HG03196 (cell line): ENCODE measurements at regions not wholly inside any gene's neighbourhood (a gene's known extent, or its start where the extent isn't known, plus 50 kb on each side); places are given as distances from the start of the nearest gene placed in this dataset.
"Not testable (repeated sequence)": the region's sequence is repeated elsewhere in the genome, so short reads cannot be mapped to it uniquely, and the experiment has no call there.

Experiments
- ATAC-seq: cut with Tn5 transposase; IDR thresholded peaks from one replicate; pipeline ENCODE4 v1.9.1; 2021; ENCODE audit not compliant: unreplicated experiment

GRCh38 chr6:67882436-67883311 is 752.4 kb upstream of the ADGRB3 start:
- ATAC-seq: no peak

- no peak for ATAC-seq
Observed at GRCh38 chr6:67881706-67882065, 753.4 kb upstream of the ADGRB3 start.

- ATAC-seq: no peak
Observed at GRCh38 chr6:67880939-67881705, 754.0 kb upstream of the ADGRB3 start.

- ATAC-seq: not testable (repeated sequence)
Observed at GRCh38 chr6:67880343-67880742, 754.7 kb upstream of the ADGRB3 start.

- ATAC-seq: not testable (repeated sequence)
Observed at GRCh38 chr6:67879928-67880327, 755.2 kb upstream of the ADGRB3 start.

GRCh38 chr6:67879105-67879904 is 755.8 kb upstream of the ADGRB3 start:
- ATAC-seq: not testable (repeated sequence)

GRCh38 chr6:67878216-67878615 is 756.9 kb upstream of the ADGRB3 start:
- not testable (repeated sequence) for ATAC-seq

- no peak for ATAC-seq
Observed at GRCh38 chr6:67877288-67877687, 757.8 kb upstream of the ADGRB3 start.

- ATAC-seq: no peak
Observed at GRCh38 chr6:67875877-67876383, 759.2 kb upstream of the ADGRB3 start.

GRCh38 chr6:67870321-67870720 is 764.8 kb upstream of the ADGRB3 start:
- no peak for ATAC-seq

- no peak for ATAC-seq
Observed at GRCh38 chr6:67863346-67863745, 771.7 kb upstream of the ADGRB3 start.

GRCh38 chr6:67854098-67854497 is 781.0 kb upstream of the ADGRB3 start:
- ATAC-seq: no peak

GRCh38 chr6:67839818-67840217 is 795.3 kb upstream of the ADGRB3 start:
- no peak for ATAC-seq

GRCh38 chr6:67825201-67825895 is 809.7 kb upstream of the ADGRB3 start:
- no peak for ATAC-seq

- no peak for ATAC-seq
Observed at GRCh38 chr6:67818322-67818721, 816.8 kb upstream of the ADGRB3 start.

GRCh38 chr6:67815623-67816022 is 819.5 kb upstream of the ADGRB3 start:
- ATAC-seq: no peak

- no peak for ATAC-seq
Observed at GRCh38 chr6:67814262-67814661, 820.8 kb upstream of the ADGRB3 start.

- ATAC-seq: no peak
Observed at GRCh38 chr6:67812693-67813092, 822.4 kb upstream of the ADGRB3 start.

GRCh38 chr6:67812125-67812524 is 823.0 kb upstream of the ADGRB3 start:
- no peak for ATAC-seq

- ATAC-seq: no peak
Observed at GRCh38 chr6:67811239-67812037, 823.6 kb upstream of the ADGRB3 start.
